Suppressor macrophage (primary cell): ENCODE measurements at regions not wholly inside any gene's neighbourhood (a gene's known extent, or its start where the extent isn't known, plus 50 kb on each side); places are given as distances from the start of the nearest gene placed in this dataset.
"Not testable (repeated sequence)": the region's sequence is repeated elsewhere in the genome, so short reads cannot be mapped to it uniquely, and the experiment has no call there.

Experiments
- DNase-seq, 4 experiments: peaks; one replicate each; pipeline ENCODE4 v3.0.0-alpha.2; 2020 to 2022

GRCh38 chr20:17835240-17835933 is 133.2 kb downstream of the SNX5 start:
- DNase-seq = no peak

- DNase-seq = no peak
Observed at GRCh38 chr20:17834804-17835203, 133.8 kb downstream of the SNX5 start.

- DNase-seq = no peak
Observed at GRCh38 chr20:17833036-17833674, 133.4 kb downstream of the BANF2 start.

- DNase-seq = no peak
Observed at GRCh38 chr20:17832236-17832915, 132.6 kb downstream of the BANF2 start.

- DNase-seq = no peak
Observed at GRCh38 chr20:17828598-17829144, 128.9 kb downstream of the BANF2 start.

- DNase-seq = no peak
Observed at GRCh38 chr20:17827759-17828559, 128.2 kb downstream of the BANF2 start.

GRCh38 chr20:17827079-17827478 is 127.3 kb downstream of the BANF2 start:
- DNase-seq = no peak

- DNase-seq = no peak
Observed at GRCh38 chr20:17825960-17826843, 126.4 kb downstream of the BANF2 start.

- DNase-seq = peak in 3 of 4 experiments; percentile 20 to 33 (median 30)
Observed at GRCh38 chr20:17825252-17825959, 125.6 kb downstream of the BANF2 start.

- DNase-seq = no peak
Observed at GRCh38 chr20:17824676-17825251, 125.0 kb downstream of the BANF2 start.

- no peak for DNase-seq
Observed at GRCh38 chr20:17823409-17824144, 123.8 kb downstream of the BANF2 start.

GRCh38 chr20:17822540-17823408 is 123.0 kb downstream of the BANF2 start:
- DNase-seq = no peak

- peak in 1 of 4 experiments; percentile 20 for DNase-seq
Observed at GRCh38 chr20:17822039-17822438, 122.3 kb downstream of the BANF2 start.

- not testable (repeated sequence) for DNase-seq
Observed at GRCh38 chr20:17821606-17822005, 121.8 kb downstream of the BANF2 start.

GRCh38 chr20:17819395-17820093 is 119.8 kb downstream of the BANF2 start:
- no peak for DNase-seq

- DNase-seq = no peak
Observed at GRCh38 chr20:17818187-17818586, 118.4 kb downstream of the BANF2 start.

- DNase-seq = no peak
Observed at GRCh38 chr20:17816804-17817587, 117.2 kb downstream of the BANF2 start.
